GM23248 (cell line): ENCODE measurements at regions not wholly inside any gene's neighbourhood (a gene's known extent, or its start where the extent isn't known, plus 50 kb on each side); places are given as distances from the start of the nearest gene placed in this dataset.

ENCODE experiments used
- DNase-seq: peaks from one replicate; pipeline ENCODE4 v3.0.0-alpha.2; 2015
- H2AFZ ChIP-seq: fragments of 200-600 bp; sonication (generic); 2 replicates; pipeline ENCODE4 v1.6.1; 2016; ENCODE audit warnings: antibody characterized with exemption
- H3F3A ChIP-seq: fragments of 200-600 bp; sonication (generic); 2 replicates; pipeline ENCODE4 v1.6.1; 2016; ENCODE audit warnings: mild to moderate bottlenecking, antibody characterized with exemption, mixed run types; ENCODE audit not compliant: insufficient read depth
- H3K27ac ChIP-seq: fragments of 200-600 bp; sonication (generic); 2 replicates; pipeline ENCODE4 v1.5.1; 2016; ENCODE audit warnings: mild to moderate bottlenecking
- H3K27me3 ChIP-seq: fragments of 200-600 bp; sonication (generic); replicated peaks from 2 replicates; pipeline ENCODE4 v1.6.1; 2016; ENCODE audit warnings: mild to moderate bottlenecking; ENCODE audit not compliant: insufficient read depth
- H3K36me3 ChIP-seq: fragments of 200-600 bp; sonication (generic); 2 replicates; pipeline ENCODE4 v1.6.1; 2016; ENCODE audit warnings: low read depth, mild to moderate bottlenecking
- H3K4me1 ChIP-seq: fragments of 200-600 bp; sonication (generic); 2 replicates; pipeline ENCODE4 v1.6.1; 2016; ENCODE audit warnings: mild to moderate bottlenecking; ENCODE audit not compliant: insufficient read depth
- H3K4me2 ChIP-seq: fragments of 200-600 bp; sonication (generic); one replicate; pipeline ENCODE4 v1.6.1; 2016; ENCODE audit warnings: mild to moderate bottlenecking; ENCODE audit not compliant: unreplicated experiment
- H3K4me3 ChIP-seq: fragments of 200-600 bp; sonication (generic); 2 replicates; pipeline ENCODE4 v1.5.1; 2016; ENCODE audit warnings: mild to moderate bottlenecking
- H3K79me2 ChIP-seq: fragments of 200-600 bp; sonication (generic); 2 replicates; pipeline ENCODE4 v1.6.1; 2016; ENCODE audit warnings: mild to moderate bottlenecking; ENCODE audit not compliant: insufficient read depth
- H3K9ac ChIP-seq: fragments of 200-600 bp; sonication (generic); 2 replicates; pipeline ENCODE4 v1.6.1; 2016; ENCODE audit warnings: mild to moderate bottlenecking
- H3K9me2 ChIP-seq: fragments of 200-600 bp; sonication (generic); 2 replicates; pipeline ENCODE4 v1.6.1; 2016; ENCODE audit warnings: mixed run types, mild to moderate bottlenecking, moderate library complexity; ENCODE audit not compliant: insufficient read depth
- H3K9me3 ChIP-seq: fragments of 200-600 bp; sonication (generic); one replicate; pipeline ENCODE4 v1.6.1; 2017; ENCODE audit warnings: low read depth
- H4K20me1 ChIP-seq: fragments of 200-600 bp; sonication (generic); 2 replicates; pipeline ENCODE4 v1.6.0; 2016; ENCODE audit not compliant: insufficient read depth
- EZH2 ChIP-seq: fragments of 200-600 bp; sonication (generic); IDR thresholded peaks from 2 replicates; pipeline ENCODE4 v1.6.1; 2018; ENCODE audit warnings: antibody characterized with exemption, mild to moderate bottlenecking; ENCODE audit not compliant: insufficient read depth, poor library complexity, severe bottlenecking
- EZH2phosphoT487 ChIP-seq: fragments of 200-600 bp; sonication (generic); IDR thresholded peaks from 2 replicates; pipeline ENCODE4 v1.6.1; 2018; ENCODE audit warnings: antibody characterized with exemption, moderate library complexity, mild to moderate bottlenecking, low read depth; ENCODE audit not compliant: insufficient read depth
- WGBS, 2 experiments: methylation state at CpG; one replicate each; pipeline ENCODE4 v1.1.6; 2015 to 2017; ENCODE audit warnings: low lambda C conversion rate in 2 of 2, low coverage in 1 of 2; ENCODE audit errors: missing lambda C conversion rate in 2 of 2; 5-methylcytosine and 5-hydroxymethylcytosine counted together
- in situ Hi-C: fragments of 300-500 bp; cut with MboI; formaldehyde crosslinking; loops from 2 replicates; pipeline ENCODE4 v1.15.0; 2020

- Histone ChIP-seq H3K4me3 (no peak overlapping the region), H3K4me2 (no peak overlapping the region), H3K36me3 (no peaks in the 10 kb centered on the region), H4K20me1 (no peaks in the 10 kb centered on the region), H3F3A (no peaks in the 10 kb centered on the region), H3K27me3 (no peaks in the 10 kb centered on the region), H3K79me2 (no peaks in the 10 kb centered on the region), H3K4me1 (no peaks in the 10 kb centered on the region), H3K9me3 (no peaks in the 10 kb centered on the region), H3K27ac (no peak overlapping the region), H3K9me2 (no peaks in the 10 kb centered on the region), H3K9ac (no peak overlapping the region), H2AFZ (no peak overlapping the region)
- WGBS, 2 experiments = 5 to 9% methylated on average over 1 of the region's 1 CpG
- in situ Hi-C loops = no loop called here
- TF ChIP-seq EZH2 (no peak), EZH2phosphoT487 (no peak)
- peak; percentile 8 for DNase-seq
Observed at GRCh38 chr9:84062538-84062937, 81.9 kb downstream of the RMI1 start.

DNA sequence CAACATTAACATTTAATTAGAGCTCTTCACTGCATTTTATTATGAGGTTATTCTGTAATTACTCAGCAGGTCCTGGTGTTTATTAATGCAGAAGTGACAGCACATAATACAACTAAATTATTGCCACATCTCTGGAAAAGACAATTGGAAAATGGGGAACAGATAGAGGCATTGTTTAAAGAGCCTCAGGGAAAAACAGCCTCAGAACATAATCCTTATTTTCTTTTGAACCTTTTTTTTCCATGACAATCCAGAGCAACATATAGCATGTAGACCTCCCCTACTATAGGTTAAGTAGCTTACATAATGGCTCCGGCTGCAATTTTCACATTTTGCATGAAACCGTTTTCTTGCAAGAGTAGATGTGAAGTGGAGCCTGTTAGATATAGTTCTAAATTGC lies 87.2 kb downstream of the RMI1 start:
- Histone ChIP-seq H3K9me3 (no peaks in the 10 kb centered on the region), H3K79me2 (no peaks in the 10 kb centered on the region), H3K27me3 (no peaks in the 10 kb centered on the region), H3K36me3 (no peaks in the 10 kb centered on the region), H2AFZ (no peak overlapping the region), H3K9me2 (no peaks in the 10 kb centered on the region), H3K4me3 (no peak overlapping the region), H3K9ac (no peak overlapping the region), H3K4me2 (no peak overlapping the region), H3K27ac (no peak overlapping the region), H4K20me1 (no peaks in the 10 kb centered on the region), H3K4me1 (no peaks in the 10 kb centered on the region), H3F3A (no peaks in the 10 kb centered on the region)
- in situ Hi-C loops = no loop called here
- TF ChIP-seq EZH2phosphoT487 (no peak), EZH2 (no peak)
- DNase-seq = no peak
- 55 to 62% methylated on average over 2 of the region's 2 CpGs for WGBS, 2 experiments

GRCh38 chr9:84068872-84069271 lies 88.3 kb downstream of the RMI1 start:
- 69 to 70% methylated on average over 5 of the region's 5 CpGs for WGBS, 2 experiments
- TF ChIP-seq EZH2phosphoT487 = no peak
- Histone ChIP-seq H3K9ac (no peak overlapping the region), H2AFZ (no peak overlapping the region), H3K9me2 (no peaks in the 10 kb centered on the region), H3K4me3 (no peak overlapping the region), H3K4me1 (no peaks in the 10 kb centered on the region), H3K36me3 (no peaks in the 10 kb centered on the region), H3K27ac (no peak overlapping the region), H3F3A (no peaks in the 10 kb centered on the region), H3K79me2 (no peaks in the 10 kb centered on the region), H3K27me3 (no peaks in the 10 kb centered on the region), H3K4me2 (no peak overlapping the region), H3K9me3 (no peaks in the 10 kb centered on the region), H4K20me1 (no peaks in the 10 kb centered on the region)
- in situ Hi-C loops = no loop called here
- no peak for DNase-seq

GRCh38 chr9:84070590-84070989 lies 90.0 kb downstream of the RMI1 start:
- DNase-seq = no peak
- no peaks in the 10 kb centered on the region for H3K36me3 ChIP-seq
- H3K27ac ChIP-seq = no peak overlapping the region
- no peaks in the 10 kb centered on the region for H3K27me3 ChIP-seq
- no peak overlapping the region for H3K9ac ChIP-seq
- H2AFZ ChIP-seq = no peak overlapping the region
- H3K79me2 ChIP-seq = no peaks in the 10 kb centered on the region
- H4K20me1 ChIP-seq = no peaks in the 10 kb centered on the region
- H3K9me2 ChIP-seq = no peaks in the 10 kb centered on the region
- WGBS, 2 experiments = 46 to 51% methylated on average over 8 of the region's 8 CpGs
- no peak overlapping the region for H3K4me3 ChIP-seq
- H3K4me1 ChIP-seq = no peaks in the 10 kb centered on the region
- H3K9me3 ChIP-seq = no peaks in the 10 kb centered on the region
- H3F3A ChIP-seq = no peaks in the 10 kb centered on the region
- in situ Hi-C loops = no loop called here
- H3K4me2 ChIP-seq = no peak overlapping the region
- TF ChIP-seq EZH2phosphoT487 (no peak), EZH2 (no peak)

DNA sequence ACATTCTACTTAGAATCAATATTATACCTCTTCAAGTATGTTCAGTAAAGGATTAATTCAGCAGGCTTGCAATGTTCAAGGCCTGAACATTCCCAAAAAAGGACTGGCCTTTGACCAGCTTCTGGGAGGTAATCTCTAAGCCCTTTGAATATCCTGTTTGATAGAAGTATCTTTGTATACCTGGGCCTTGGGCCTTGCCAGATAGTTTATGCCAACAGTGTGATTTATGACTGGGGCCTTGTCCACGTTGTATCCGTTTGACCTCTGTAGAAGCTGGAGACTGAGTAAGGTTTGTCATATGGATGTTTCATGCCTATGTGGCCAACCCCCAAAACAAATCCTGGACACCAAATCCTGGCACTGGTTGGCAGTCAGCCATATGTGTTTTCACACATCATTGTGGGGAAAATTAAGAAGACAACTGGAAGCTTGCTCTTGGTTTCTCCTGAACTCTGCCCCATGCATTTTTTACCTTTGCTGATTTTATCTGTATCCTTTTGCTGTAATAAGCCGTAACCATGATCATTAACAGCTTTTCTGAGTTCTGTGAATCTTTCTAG lies 92.1 kb downstream of the RMI1 start:
- in situ Hi-C loops = no loop called here

More for the DNA sequence above, 92.1 kb downstream of the RMI1 start:
- H3F3A ChIP-seq = no peaks in the 10 kb centered on the region
- no peak overlapping the region for H3K27ac ChIP-seq
- no peak overlapping the region for H3K9ac ChIP-seq
- H3K27me3 ChIP-seq = no peaks in the 10 kb centered on the region
- H3K36me3 ChIP-seq = no peaks in the 10 kb centered on the region
- H3K4me3 ChIP-seq = no peak overlapping the region
- no peaks in the 10 kb centered on the region for H3K79me2 ChIP-seq
- no peak overlapping the region for H3K4me2 ChIP-seq
- no peaks in the 10 kb centered on the region for H3K9me2 ChIP-seq
- WGBS, 2 experiments = 64 to 65% methylated on average over 3 of the region's 3 CpGs
- no peaks in the 10 kb centered on the region for H3K4me1 ChIP-seq
- TF ChIP-seq EZH2 (no peak), EZH2phosphoT487 (no peak)
- H2AFZ ChIP-seq = no peak overlapping the region
- H3K9me3 ChIP-seq = no peaks in the 10 kb centered on the region
- no peak for DNase-seq
- H4K20me1 ChIP-seq = no peaks in the 10 kb centered on the region
